Caco-2 (cell line): ENCODE measurements at regions not wholly inside any gene's neighbourhood (a gene's known extent, or its start where the extent isn't known, plus 50 kb on each side); places are given as distances from the start of the nearest gene placed in this dataset.

ENCODE experiments used
- BruUV-seq: library from RNA; stranded (reverse); fragments of 400-500 nt; replicated peaks from 2 replicates; lab custom pipeline; 2021; lab: Mats Ljungman, UMichigan
- CTCF ChIA-PET: fragments of 300-600 bp; sonication (Branson Sonifier 250); formaldehyde crosslinking; loops from one replicate; lab custom pipeline; 2022; ENCODE audit warnings: antibody characterized with exemption; lab: Charles Lee
- POLR2A ChIA-PET: fragments of 300-600 bp; sonication (Branson Sonifier 250); formaldehyde crosslinking; loops from one replicate; lab custom pipeline; 2022; ENCODE audit warnings: antibody characterized with exemption; lab: Charles Lee
- DNase-seq, 2 experiments: peaks; one replicate each; pipeline versions ENCODE4 v3.0.0 to v3.0.0-alpha.2; 2020 to 2022
- H3K27me3 ChIP-seq: replicated peaks from 2 replicates; pipeline ENCODE4 v1.6.0; 2011; ENCODE audit warnings: low read length; ENCODE audit not compliant: control insufficient read depth, insufficient read depth
- H3K36me3 ChIP-seq: 2 replicates; pipeline ENCODE4 v1.5.1; 2011; ENCODE audit warnings: low read length; ENCODE audit not compliant: control insufficient read depth, insufficient read depth
- H3K4me1 ChIP-seq: fragments of 250-450 bp; sonication (Bioruptor Pico); 2 replicates; pipeline ENCODE4 v1.5.1; 2020; ENCODE audit warnings: mild to moderate bottlenecking
- H3K4me3 ChIP-seq: 2 replicates; pipeline ENCODE4 v1.5.1; 2011; ENCODE audit warnings: low read depth, mild to moderate bottlenecking, control low read depth, low read length
- H3K9me3 ChIP-seq: fragments of 250-450 bp; sonication (Bioruptor Pico); 2 replicates; pipeline ENCODE4 v1.5.1; 2020; ENCODE audit warnings: mild to moderate bottlenecking, moderate library complexity
- H3K27ac Mint-ChIP-seq: one replicate; pipeline ENCODE4 v1.8.0; 2022; ENCODE audit warnings: mixed read lengths; ENCODE audit not compliant: unreplicated experiment
- H3K27me3 Mint-ChIP-seq: one replicate; pipeline ENCODE4 v1.8.0; 2022; ENCODE audit warnings: mixed read lengths; ENCODE audit not compliant: insufficient read depth, unreplicated experiment
- H3K36me3 Mint-ChIP-seq: one replicate; pipeline ENCODE4 v1.8.0; 2022; ENCODE audit warnings: mild to moderate bottlenecking, mixed read lengths; ENCODE audit not compliant: insufficient read depth, unreplicated experiment
- H3K4me1 Mint-ChIP-seq: one replicate; pipeline ENCODE4 v1.8.0; 2022; ENCODE audit warnings: low read depth, mixed read lengths; ENCODE audit not compliant: unreplicated experiment
- H3K4me3 Mint-ChIP-seq: one replicate; pipeline ENCODE4 v1.8.0; 2022; ENCODE audit warnings: mild to moderate bottlenecking, moderate library complexity, mixed read lengths; ENCODE audit not compliant: unreplicated experiment
- H3K9me3 Mint-ChIP-seq: one replicate; pipeline ENCODE4 v1.8.0; 2022; ENCODE audit warnings: mixed read lengths; ENCODE audit not compliant: unreplicated experiment
- intact Hi-C: fragments of 100-400 bp; cut with micrococcal nuclease; formaldehyde crosslinking; loops from one replicate; pipeline ENCODE4 v1.10.0; 2022; ENCODE audit not compliant: unreplicated experiment
- TF ChIP-seq, protein P1 (sequence below), 2 experiments: fragments of 200-600 bp in 1 of 2; IDR thresholded peaks; 1 replicate in 1 of 2; 2 replicates in 1 of 2; pipeline versions ENCODE4 v1.5.1 to v1.8.0; 2011 to 2022; ENCODE audit warnings: antibody characterized with exemption in 1 of 2, control low read depth in 1 of 2, inconsistent platforms in 1 of 2, low read depth in 1 of 2, low read length in 1 of 2, mild to moderate bottlenecking in 1 of 2, moderate library complexity in 1 of 2; ENCODE audit not compliant: insufficient read depth in 1 of 2, severe bottlenecking in 1 of 2, unreplicated experiment in 1 of 2

DNA sequence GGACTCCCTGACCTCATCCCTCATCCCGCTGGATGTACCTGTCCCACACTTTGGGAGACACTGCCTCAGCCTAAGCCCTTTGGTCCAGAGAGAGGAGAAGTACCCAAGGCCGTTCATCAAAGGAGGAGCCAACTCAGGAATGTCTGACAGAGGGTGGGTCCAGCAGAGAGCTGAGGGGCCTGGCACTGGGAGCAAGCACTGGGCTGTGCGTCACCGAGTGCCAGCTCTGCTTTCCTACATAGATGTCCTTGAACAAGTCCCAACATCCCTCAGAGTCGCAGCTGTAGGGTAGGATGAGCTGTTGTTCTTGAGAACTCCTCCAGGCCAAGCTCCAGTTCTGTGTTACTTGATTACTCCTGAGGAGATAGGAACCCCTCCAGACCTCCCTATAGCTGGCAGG is 68.8 kb upstream of the ACOT11 start:
- ChIA-PET CTCF (no interaction called here), POLR2A (no interaction called here)
- Mint-ChIP-seq H3K4me3 (no peak overlapping the region), H3K9me3 (no peaks in the 10 kb centered on the region), H3K36me3 (no peaks in the 10 kb centered on the region), H3K4me1 (peaks cover 16% of the 10 kb centered on the region), H3K27ac (no peak overlapping the region), H3K27me3 (no peaks in the 10 kb centered on the region)
- H3K36me3 ChIP-seq: no peaks in the 10 kb centered on the region
- no peak for DNase-seq
- H3K4me1 ChIP-seq: peaks cover 6% of the 10 kb centered on the region; the same call in 1 of the 2 replicates
- intact Hi-C loops: no loop called here
- BruUV-seq: no TSS peak
- TF ChIP-seq, protein P1, sequence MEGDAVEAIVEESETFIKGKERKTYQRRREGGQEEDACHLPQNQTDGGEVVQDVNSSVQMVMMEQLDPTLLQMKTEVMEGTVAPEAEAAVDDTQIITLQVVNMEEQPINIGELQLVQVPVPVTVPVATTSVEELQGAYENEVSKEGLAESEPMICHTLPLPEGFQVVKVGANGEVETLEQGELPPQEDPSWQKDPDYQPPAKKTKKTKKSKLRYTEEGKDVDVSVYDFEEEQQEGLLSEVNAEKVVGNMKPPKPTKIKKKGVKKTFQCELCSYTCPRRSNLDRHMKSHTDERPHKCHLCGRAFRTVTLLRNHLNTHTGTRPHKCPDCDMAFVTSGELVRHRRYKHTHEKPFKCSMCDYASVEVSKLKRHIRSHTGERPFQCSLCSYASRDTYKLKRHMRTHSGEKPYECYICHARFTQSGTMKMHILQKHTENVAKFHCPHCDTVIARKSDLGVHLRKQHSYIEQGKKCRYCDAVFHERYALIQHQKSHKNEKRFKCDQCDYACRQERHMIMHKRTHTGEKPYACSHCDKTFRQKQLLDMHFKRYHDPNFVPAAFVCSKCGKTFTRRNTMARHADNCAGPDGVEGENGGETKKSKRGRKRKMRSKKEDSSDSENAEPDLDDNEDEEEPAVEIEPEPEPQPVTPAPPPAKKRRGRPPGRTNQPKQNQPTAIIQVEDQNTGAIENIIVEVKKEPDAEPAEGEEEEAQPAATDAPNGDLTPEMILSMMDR (IDR thresholded peaks at IDR 0.05; ENCODE audit: insufficient read depth in 1 of 2, low read depth in 1 of 2, low read length in 1 of 2, severe bottlenecking in 1 of 2, unreplicated experiment in 1 of 2): no peak
- H3K4me3 ChIP-seq: no peak overlapping the region
- no peaks in the 10 kb centered on the region for H3K27me3 ChIP-seq
- no peaks in the 10 kb centered on the region for H3K9me3 ChIP-seq

DNA sequence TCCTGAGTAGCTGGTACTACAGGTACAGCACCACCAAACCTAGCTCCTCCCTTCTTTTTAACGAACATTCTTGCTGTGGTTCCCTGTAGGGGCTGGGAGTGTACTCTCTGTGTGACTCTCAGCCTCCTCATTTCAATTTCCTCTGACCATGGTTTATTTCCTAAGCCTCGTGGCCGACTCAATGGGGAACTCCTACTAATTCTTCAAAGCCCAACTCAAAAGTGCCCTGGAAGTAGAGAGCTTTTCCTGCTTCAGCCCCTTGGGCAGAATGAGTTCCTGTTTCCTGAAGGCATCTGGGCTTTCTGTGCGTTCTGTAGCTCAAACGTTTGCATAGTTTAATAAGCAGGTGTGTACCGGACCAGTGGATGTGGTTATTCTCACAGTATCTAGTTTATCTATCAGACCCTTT is 70.9 kb upstream of the ACOT11 start:
- H3K4me3 Mint-ChIP-seq: no peak overlapping the region
- H3K27me3 Mint-ChIP-seq: no peaks in the 10 kb centered on the region
- H3K9me3 Mint-ChIP-seq: no peaks in the 10 kb centered on the region
- CTCF ChIA-PET: no interaction called here
- DNase-seq: no peak
- peaks cover 2% of the 10 kb centered on the region for H3K36me3 Mint-ChIP-seq
- Histone ChIP-seq H3K9me3 (no peaks in the 10 kb centered on the region), H3K36me3 (no peaks in the 10 kb centered on the region), H3K27me3 (no peaks in the 10 kb centered on the region), H3K4me3 (no peak overlapping the region), H3K4me1 (peaks cover 4% of the 10 kb centered on the region)
- BruUV-seq: no TSS peak
- POLR2A ChIA-PET: no interaction called here
- TF ChIP-seq, protein P1 (IDR thresholded peaks at IDR 0.05; ENCODE audit: insufficient read depth in 1 of 2, low read depth in 1 of 2, low read length in 1 of 2, severe bottlenecking in 1 of 2, unreplicated experiment in 1 of 2): no peak
- peak overlapping the region; percentile 45 for H3K27ac Mint-ChIP-seq
- peaks cover 19% of the 10 kb centered on the region for H3K4me1 Mint-ChIP-seq
- intact Hi-C loops: no loop called here

DNA sequence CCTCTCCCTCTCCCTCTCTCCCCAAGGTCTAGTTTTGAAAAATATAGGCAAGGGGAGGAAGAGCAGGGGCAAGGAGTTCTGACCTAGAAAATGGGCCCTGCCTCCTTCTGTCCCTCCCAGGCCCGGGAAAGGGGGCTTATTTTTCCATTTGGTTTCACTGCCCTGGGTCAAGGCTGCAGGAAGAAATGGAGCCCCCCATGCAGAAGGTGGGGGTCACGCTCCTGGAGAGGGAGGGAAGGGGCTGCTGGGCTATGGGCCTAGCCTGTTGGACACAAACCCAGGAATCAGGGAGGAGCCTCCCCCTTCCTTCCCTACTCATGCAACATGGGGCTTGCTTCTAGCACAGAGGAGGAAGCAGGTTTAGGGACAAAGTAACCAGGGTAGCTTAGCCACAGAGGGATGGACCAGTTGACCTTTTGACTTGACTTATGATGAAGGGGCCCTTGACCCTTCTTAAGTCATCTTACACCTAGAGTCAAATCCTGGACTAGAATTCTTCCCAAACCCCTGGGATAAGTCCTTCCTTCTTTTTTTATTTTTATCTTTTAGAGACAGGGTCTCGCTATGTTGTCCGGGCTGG is 70.4 kb upstream of the SSBP3 start:
- Histone ChIP-seq H3K36me3 (no peaks in the 10 kb centered on the region), H3K27me3 (no peaks in the 10 kb centered on the region), H3K9me3 (no peaks in the 10 kb centered on the region), H3K4me1 (peaks cover 10% of the 10 kb centered on the region), H3K4me3 (no peak overlapping the region)
- peaks cover 24% of the 10 kb centered on the region for H3K4me1 Mint-ChIP-seq
- H3K27me3 Mint-ChIP-seq: no peaks in the 10 kb centered on the region
- no peaks in the 10 kb centered on the region for H3K9me3 Mint-ChIP-seq
- H3K36me3 Mint-ChIP-seq: peaks cover 7% of the 10 kb centered on the region
- ChIA-PET CTCF (no interaction called here), POLR2A (no interaction called here)
- H3K27ac Mint-ChIP-seq: peak overlapping the region; percentile 45
- H3K4me3 Mint-ChIP-seq: no peak overlapping the region
- intact Hi-C loops: no loop called here
- no TSS peak for BruUV-seq
- no peak for DNase-seq
- TF ChIP-seq, protein P1 (IDR thresholded peaks at IDR 0.05; ENCODE audit: insufficient read depth in 1 of 2, low read depth in 1 of 2, low read length in 1 of 2, severe bottlenecking in 1 of 2, unreplicated experiment in 1 of 2): no peak
